Mesothelial cell of epicardium (in vitro differentiated cells): ENCODE measurements at regions not wholly inside any gene's neighbourhood (a gene's known extent, or its start where the extent isn't known, plus 50 kb on each side); places are given as distances from the start of the nearest gene placed in this dataset.

ENCODE experiments used
- DNase-seq, 2 experiments: peaks; one replicate each; pipeline ENCODE4 v3.0.0; 2021; ENCODE audit warnings: low spot score in 2 of 2; ENCODE audit not compliant: unreplicated experiment in 2 of 2
- H3K27ac Mint-ChIP-seq: 2 replicates; pipeline ENCODE4 v1.8.0; 2021; ENCODE audit warnings: mixed read lengths
- H3K27me3 Mint-ChIP-seq: 2 replicates; pipeline ENCODE4 v1.8.0; 2021; ENCODE audit warnings: low read depth, mixed read lengths
- H3K36me3 Mint-ChIP-seq: 2 replicates; pipeline ENCODE4 v1.8.0; 2021; ENCODE audit warnings: mixed read lengths
- H3K4me1 Mint-ChIP-seq: 2 replicates; pipeline ENCODE4 v1.8.0; 2021; ENCODE audit warnings: mixed read lengths
- H3K4me3 Mint-ChIP-seq: 2 replicates; pipeline ENCODE4 v1.8.0; 2021; ENCODE audit warnings: mild to moderate bottlenecking, moderate library complexity, mixed read lengths
- H3K9me3 Mint-ChIP-seq: 2 replicates; pipeline ENCODE4 v1.8.0; 2021; ENCODE audit warnings: mixed read lengths
- TF ChIP-seq, protein P1 (sequence below): fragments of 200-600 bp; sonication (generic); IDR thresholded peaks from one replicate; pipeline ENCODE4 v1.5.0; 2021; ENCODE audit warnings: antibody characterized with exemption; ENCODE audit not compliant: unreplicated experiment

- Mint-ChIP-seq H3K36me3 (peaks cover 10% of the 10 kb centered on the region), H3K27ac (no peak overlapping the region), H3K4me1 (peaks cover 31% of the 10 kb centered on the region), H3K9me3 (peaks cover 20% of the 10 kb centered on the region), H3K4me3 (no peak overlapping the region), H3K27me3 (no peaks in the 10 kb centered on the region)
- TF ChIP-seq, protein P1, sequence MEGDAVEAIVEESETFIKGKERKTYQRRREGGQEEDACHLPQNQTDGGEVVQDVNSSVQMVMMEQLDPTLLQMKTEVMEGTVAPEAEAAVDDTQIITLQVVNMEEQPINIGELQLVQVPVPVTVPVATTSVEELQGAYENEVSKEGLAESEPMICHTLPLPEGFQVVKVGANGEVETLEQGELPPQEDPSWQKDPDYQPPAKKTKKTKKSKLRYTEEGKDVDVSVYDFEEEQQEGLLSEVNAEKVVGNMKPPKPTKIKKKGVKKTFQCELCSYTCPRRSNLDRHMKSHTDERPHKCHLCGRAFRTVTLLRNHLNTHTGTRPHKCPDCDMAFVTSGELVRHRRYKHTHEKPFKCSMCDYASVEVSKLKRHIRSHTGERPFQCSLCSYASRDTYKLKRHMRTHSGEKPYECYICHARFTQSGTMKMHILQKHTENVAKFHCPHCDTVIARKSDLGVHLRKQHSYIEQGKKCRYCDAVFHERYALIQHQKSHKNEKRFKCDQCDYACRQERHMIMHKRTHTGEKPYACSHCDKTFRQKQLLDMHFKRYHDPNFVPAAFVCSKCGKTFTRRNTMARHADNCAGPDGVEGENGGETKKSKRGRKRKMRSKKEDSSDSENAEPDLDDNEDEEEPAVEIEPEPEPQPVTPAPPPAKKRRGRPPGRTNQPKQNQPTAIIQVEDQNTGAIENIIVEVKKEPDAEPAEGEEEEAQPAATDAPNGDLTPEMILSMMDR = no peak
- DNase-seq = no peak
These were observed 71.0 kb upstream of the KCTD1 start for GRCh38 chr18:26619350-26619749.

GRCh38 chr18:26618135-26618534 lies 69.8 kb upstream of the KCTD1 start:
- peaks cover 9% of the 10 kb centered on the region for H3K9me3 Mint-ChIP-seq
- no peaks in the 10 kb centered on the region for H3K27me3 Mint-ChIP-seq
- H3K4me1 Mint-ChIP-seq = peaks cover 36% of the 10 kb centered on the region
- H3K27ac Mint-ChIP-seq = peak overlapping the region; percentile 70
- no peak overlapping the region for H3K4me3 Mint-ChIP-seq
- no peak for DNase-seq
- peaks cover 2% of the 10 kb centered on the region for H3K36me3 Mint-ChIP-seq
- TF ChIP-seq, protein P1 = no peak

DNA sequence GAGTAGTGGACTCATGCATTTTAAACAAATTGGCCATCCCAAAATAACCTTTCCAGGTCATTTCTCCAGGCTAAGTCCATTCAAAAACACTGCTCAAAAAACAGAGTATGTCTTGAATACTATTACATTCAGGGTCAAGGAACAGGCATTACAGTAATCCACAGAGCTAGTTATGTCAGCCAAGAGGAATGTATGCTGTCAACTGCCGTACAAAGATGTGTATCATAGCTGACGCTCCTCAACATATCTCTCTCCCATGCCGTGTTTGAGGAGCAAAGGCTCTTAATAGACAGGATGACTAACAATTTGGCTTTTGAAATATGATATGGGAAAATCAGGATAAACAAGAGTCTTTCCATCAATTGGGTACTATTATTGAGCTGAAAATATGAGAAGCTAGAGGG lies 68.8 kb upstream of the KCTD1 start:
- peaks cover 2% of the 10 kb centered on the region for H3K36me3 Mint-ChIP-seq
- no peak for DNase-seq
- no peak overlapping the region for H3K4me3 Mint-ChIP-seq
- peak overlapping the region; percentile 57 for H3K27ac Mint-ChIP-seq
- no peaks in the 10 kb centered on the region for H3K27me3 Mint-ChIP-seq
- TF ChIP-seq, protein P1 = no peak
- peaks cover under 1% of the 10 kb centered on the region for H3K9me3 Mint-ChIP-seq
- peaks cover 36% of the 10 kb centered on the region for H3K4me1 Mint-ChIP-seq

DNA sequence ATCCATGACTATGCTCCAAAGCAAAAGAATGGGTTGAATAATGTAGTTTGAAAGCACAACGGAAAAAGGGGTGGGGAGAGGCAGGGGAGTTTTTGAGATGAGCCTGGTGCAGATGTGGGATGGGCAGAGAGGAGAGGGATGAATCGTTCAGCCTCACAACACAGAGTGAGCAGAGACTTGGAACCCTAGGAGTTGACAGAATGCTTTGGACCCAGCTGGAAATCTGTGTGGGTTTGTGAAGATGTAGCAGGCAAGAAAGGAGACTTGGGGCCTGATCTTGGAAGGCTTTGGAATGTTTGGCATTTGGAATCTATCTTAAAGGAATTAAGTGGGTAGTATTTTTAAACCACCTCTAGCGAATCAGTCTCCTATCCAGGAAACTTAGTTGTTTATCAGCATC lies 66.0 kb upstream of the KCTD1 start:
- TF ChIP-seq, protein P1 = no peak
- H3K27me3 Mint-ChIP-seq = no peaks in the 10 kb centered on the region
- H3K4me1 Mint-ChIP-seq = peaks cover 33% of the 10 kb centered on the region
- H3K9me3 Mint-ChIP-seq = peaks cover 4% of the 10 kb centered on the region
- H3K27ac Mint-ChIP-seq = no peak overlapping the region
- DNase-seq = no peak
- H3K4me3 Mint-ChIP-seq = no peak overlapping the region
- H3K36me3 Mint-ChIP-seq = no peaks in the 10 kb centered on the region
